Stimulated activated CD8-positive, alpha-beta memory T cell treated with anti-CD3 and anti-CD28 coated beads, Interleukin-7, amount 100 ng/mL, for 4 hours (primary cell): ENCODE measurements at regions not wholly inside any gene's neighbourhood (a gene's known extent, or its start where the extent isn't known, plus 50 kb on each side); places are given as distances from the start of the nearest gene placed in this dataset.

Source experiments
- DNase-seq, 2 donors: peaks; one replicate each; pipeline ENCODE4 v3.0.0-alpha.2; 2020; ENCODE audit warnings: low read depth in 2 of 2

DNA sequence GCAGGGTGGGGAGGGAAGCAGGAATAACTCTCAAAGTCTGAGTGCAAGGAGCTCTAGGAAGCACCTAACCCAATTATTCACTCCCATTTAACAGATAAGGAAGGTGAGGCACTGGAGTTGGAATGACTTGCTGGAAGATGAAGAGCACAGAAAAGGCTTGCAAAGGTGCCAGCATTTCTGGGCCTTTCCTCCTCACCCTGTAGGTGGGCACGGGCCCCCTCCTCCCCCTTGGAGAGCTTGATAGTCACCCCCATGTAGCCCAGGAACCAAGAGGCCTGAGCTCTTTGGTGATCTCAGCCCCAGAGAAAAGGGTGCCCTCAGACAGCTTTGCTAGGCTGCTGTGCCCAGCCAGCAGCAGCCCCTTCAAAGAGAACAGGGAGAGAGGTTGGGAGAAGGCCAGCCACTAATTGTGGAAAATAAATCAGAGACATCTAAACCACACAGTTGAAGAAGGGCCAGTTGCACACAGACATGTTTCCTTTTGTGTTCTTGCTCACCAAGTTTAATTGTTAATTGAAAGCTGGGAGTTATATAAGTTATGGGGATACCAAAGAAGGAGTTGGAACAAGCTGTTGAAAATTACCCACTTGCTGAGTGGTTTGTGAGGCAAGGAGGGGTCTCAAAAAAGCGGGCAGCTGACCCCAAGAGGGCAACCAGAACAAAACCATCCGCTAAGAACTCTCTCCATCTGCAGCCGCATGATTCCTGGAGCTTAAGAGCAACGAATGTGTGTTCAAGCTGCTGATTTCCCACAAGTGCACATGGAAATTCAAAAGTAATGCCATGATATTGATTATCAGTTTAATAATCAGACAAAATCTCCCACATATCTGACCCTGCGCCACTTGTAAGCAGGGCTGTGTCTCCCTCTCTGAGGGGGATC, 77.0 kb downstream of the MRPL14 start:
- no peak for DNase-seq

DNA sequence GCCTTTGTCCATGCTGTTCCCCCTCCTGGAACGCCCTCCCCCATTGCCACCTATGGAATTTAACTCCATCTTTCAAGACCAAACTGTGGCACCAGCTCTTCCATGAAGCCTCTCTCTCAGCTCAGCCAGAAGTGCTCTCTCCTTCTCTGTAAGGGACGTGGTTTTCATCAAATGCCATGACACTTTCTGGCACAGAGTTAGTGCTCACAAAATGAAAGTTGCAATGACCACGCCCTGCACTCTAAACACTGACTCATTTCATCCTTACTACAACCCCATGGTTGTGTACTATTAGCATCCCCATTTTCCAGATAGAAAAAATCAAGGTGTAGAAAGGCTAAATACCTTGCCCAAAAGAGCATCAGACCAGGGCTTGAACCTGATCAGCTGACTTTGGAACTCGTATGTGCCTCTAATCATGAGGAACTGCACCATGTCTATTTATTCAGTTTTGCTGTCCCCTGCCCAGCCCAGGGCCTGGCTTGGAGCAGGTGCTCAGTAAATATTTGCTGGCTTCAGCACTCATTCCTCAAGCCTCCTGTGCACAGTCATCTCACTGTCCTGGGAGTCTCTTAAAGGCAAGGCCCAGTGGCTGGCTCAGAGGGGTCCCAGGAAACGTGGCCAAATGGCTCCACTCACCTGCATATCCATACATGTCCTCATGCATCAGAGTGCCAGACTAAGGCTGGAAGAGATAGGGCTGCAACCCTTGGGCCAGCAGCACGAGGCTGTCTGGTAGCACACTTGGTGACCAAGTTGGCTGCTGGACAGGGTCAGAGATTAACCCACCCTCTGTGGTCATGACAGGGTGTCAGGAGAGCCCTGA, 77.9 kb downstream of the MRPL14 start:
- no peak for DNase-seq

DNA sequence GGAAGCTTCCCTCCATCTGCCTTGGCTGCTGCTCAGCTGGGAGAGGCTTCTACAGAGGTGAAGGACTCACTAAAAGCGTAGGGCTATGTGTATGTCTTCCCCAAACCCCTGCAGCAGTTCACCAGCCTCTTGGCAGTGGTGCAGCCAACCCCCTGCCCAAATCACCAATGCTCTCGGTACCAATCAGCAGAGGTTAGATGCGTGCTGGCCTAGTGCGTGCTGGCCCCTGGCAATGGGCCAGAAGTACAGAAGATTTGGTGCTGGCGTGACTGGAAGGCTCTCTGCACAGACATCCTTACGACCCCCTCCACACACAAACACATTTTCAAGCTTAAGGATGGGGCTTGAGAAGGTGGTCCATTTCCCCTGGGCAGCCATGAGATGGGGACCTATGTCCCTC, 79.0 kb downstream of the MRPL14 start:
- DNase-seq: no peak

DNA sequence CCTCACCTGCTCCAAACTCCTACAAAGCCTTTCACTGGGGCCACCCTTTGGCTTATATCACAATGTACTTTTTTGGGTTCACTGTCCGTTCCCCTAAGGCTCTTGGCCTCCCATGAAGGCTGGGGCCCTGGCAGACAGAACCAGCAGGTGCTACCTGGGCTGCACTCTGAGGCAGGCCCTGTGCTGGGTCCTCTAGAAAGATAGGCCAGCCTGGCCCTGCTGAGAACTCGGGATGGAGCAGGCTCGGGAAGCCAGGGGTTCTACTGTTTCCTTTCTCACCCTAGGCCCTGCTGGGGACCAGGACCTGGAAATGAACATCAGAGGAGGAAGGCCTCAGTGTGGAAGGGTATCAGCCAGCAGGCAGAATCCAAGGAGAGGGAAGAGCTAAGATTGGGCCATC, 79.5 kb downstream of the MRPL14 start:
- no peak for DNase-seq

DNA sequence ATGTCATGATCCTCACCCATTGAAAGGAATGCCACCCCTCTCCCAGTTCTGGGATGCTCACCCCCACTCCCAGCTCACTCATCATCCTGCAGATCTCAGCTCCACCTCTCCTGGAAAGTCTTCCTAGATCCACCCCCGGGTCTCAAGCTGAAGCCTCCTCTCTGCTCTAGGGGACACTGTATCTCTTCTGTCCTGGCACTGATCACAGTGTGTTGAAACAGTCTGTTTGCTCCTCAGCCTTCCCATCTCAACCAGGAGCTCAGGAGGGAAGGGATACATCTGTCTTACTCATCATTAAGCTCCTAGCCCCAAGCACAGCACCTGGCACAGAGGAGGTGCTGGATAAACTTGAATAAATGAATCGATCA, 80.1 kb downstream of the MRPL14 start:
- no peak for DNase-seq

DNA sequence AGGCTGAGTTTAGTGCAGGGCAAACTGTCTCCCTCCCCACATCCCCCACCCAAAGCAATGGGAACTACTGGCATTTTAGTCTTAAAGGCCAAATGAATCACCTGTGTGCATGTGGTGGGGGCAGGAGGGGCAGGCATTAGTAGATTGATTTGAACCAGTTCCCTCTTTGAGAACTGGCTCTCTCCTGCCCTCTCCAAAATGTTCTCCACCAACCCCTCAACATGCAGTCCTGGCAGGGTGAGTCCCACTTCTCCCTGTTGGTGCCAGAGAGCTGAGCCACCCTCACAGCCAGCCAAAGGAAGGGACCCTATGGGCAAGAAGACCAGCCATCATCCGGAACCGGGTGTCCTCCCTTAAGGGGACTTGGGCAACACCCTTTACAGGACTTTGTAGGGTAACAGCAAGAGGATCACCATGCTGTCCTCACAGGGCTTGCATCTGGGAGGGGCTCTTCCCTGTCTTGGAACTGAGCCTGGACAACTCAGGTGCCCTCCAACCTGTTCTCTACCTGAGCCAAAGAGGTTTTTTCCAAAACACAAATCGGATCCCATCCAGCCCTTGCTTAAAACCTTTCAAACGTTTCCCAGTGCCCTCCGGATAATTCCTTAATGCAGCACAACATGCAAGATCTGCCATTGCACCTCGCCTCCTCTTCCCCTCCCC, 80.6 kb downstream of the MRPL14 start:
- DNase-seq: no peak

DNA sequence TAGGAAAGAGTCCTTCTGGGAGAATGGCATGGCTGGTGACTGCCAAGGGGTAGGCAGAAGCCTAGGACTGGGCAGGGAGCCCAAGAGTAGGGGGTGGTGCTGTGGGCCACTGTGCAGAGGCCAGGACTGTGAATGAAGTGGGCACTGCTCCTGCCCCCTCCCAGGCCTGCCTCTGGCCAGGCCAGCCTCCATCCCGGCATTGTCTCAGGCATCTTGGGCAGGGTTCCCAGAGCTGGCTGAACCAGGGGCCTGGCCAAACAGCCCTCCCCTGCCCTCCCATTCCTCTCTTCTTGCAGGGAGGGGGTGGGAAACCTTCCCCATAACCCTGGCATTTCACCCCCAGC, 81.6 kb downstream of the MRPL14 start:
- DNase-seq: no peak

DNA sequence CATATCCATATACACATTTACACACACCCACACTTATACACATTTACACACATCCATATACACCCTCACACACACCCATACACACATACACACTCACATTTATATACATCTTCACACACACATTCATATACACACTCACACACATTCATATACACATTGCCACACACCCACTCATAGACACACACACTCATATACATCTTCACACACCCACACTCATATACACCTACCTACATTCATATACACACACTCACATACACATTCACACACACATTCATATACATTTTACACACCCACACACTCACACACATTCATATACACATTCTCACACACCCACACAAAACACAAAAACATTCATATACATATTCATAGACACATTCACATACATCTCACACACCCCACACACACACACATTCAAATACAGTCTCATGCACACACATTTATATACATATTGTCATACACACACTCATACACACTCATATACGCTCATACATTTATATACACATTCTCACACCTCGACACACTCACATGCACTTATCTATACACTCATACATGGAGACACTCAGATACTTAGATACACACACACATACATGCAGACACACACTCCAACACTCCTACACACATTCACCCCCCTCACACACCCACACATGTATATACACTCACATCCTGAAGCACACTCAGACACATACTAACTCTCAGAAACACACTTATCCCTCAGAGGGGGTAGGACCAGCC, 82.1 kb downstream of the MRPL14 start:
- DNase-seq: no peak

DNA sequence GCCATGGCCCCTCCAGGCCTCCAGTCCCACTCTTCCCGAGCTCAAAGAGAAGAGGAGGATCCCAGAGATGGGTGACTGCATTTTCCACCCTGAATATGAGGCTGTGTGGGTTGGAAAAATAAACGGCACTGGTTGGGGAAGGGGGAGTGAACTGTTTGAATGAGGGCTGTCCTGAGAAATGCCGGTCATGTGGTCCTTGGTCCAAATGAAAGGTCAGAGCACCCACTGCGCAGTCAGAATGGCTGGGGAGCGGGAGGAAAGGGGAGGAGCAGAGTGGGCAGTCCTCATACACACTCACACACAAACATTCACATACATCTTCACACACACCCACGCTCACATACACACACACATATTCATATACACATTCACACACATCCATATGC, 83.1 kb downstream of the MRPL14 start:
- no peak for DNase-seq

DNA sequence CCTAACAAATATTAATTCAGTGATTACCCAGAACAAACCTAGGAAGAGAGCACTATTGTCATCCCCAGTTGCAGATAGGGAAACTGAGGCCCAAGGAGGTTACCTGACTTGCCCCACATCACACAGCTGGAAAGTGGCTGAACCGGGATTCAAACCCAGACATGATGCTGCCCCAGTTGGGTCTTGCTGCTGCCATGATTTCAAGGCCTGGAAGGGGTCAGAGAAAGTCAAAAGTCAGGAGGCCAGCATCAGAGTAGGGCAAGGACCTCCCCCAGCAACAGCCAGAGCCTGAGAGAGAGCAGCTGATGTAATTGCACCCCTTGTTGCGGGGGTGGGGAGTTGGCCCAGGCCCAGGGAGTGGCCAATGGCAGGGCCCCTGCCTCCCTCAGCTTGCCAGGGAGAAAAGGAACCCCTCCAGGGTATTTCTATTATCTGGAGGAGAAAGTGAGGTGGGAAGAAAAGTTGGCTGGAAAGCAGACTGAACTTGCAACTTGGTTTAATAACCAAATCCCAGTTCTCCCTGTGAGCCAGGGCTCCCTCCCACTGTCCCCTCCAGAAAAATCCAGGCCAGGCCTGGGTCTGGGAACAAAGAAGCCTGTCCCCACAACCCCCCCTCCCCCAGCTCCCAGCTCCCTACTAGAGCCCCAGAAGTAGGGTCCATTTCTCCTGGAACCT, 83.6 kb downstream of the MRPL14 start:
- DNase-seq: no peak

DNA sequence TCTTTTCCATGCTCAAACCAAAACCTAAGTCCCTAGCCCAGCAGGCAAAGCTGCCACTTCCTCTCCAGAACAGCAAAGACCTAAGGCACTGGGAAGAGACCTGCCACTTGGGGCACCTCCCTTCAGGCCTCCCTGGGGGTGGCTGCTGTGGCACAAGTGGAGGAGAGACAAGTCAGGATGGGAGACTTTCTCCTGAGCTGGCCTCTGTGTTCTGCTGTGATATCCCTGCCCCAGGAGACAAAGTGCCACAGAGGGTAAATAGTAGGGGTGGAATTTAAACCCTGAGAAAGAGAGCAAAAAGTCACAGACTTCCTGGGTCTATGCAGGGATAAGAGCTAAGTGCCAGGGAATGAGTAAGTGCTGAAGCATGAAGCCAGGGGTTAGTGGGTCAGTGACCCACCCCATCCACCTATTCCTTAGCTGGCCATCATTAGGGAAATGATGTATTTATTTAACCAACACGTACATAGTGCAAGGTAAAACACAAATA, 84.2 kb downstream of the MRPL14 start:
- DNase-seq: no peak

DNA sequence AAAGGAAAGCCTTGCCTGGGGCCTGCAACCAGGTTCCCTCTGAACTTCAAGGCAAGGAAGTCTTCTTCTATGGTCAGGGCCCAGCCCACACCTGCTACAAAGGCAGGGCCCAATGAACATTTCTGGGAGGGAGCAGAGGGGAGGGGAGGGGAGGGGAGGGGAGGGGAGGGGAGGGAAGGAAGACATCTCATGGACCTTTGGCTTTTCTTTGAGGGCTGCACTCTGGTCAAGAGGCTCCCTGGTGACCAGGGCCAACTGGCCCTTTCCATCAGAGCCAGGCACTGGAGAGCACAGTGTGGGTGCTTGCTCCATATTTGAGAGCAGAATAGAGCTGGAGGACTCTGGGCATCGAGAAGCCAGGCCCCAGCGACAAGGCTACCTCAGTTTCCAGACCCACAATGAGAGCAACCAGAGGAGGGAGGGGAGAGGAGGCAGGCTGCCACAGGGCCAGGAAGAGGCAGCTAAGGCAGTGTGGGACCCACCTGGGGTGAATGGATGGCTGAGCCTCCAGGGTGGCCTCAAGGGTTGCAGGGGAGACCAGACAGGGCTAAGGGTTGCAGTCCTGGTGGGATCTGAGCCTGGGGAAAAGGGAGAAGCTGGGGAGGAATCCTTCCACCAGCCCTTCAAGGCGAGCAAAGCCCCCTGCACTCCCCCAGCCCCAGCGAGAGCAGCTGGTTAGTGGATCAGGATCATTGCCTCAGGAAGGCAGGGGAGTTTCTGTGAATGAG, 84.8 kb downstream of the MRPL14 start:
- DNase-seq: no peak

DNA sequence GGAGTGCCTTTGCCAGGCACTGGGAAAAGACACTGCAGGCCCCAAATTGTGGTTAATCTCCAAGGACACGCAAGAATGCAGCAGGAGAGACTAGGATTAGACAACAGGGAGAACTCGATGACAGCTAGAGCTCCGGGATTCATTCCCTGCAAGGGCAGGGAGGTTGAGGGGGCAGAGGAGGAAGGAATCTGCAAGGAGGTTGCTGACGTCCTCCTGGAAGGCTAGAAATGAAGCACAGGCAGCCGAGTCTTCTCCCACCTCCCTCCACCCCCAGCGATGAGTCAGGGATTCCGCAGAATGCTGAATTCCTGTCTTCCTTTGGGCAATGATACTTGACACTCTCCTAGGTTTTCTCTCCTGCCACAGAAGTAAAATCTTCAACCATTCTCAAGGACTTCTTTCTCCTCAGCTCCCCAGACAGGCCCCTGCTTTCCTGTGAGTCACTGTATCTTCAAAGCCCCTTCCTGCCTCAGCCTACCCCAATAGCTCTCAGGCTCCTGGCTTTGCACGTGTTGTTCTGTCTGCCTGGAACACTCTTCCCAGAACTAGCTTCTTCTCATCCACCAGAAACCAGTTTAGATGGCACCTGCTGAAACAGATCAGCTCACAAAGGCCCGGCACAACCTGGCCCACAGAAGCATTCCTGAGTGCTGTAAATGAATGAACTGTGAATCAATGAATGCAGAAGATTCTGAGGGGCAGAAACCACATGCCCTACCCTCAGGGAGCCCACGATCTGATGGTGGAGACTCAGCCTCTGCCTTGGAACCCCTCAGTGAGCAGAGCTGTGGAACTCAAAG, 85.6 kb downstream of the MRPL14 start:
- no peak for DNase-seq

DNA sequence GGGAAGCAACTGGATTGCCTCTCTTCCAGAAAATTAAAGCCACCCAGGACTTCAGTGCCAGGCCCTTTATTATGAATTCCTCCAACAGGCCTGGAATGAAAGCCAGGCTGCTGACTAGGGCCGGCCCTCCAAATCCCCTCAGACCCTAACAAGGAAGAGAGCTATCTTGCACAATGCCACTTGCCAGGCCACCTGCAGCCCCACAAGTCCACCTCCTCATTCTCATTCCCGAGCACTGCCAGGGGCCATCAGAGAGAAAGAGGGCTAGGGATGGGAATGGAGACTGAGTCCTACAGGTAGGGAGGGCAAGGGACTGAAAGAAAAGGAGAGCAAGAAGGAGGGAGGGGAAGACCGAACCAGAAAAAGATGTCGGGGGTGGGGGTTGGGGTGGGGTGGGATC, 86.5 kb downstream of the MRPL14 start:
- no peak for DNase-seq

DNA sequence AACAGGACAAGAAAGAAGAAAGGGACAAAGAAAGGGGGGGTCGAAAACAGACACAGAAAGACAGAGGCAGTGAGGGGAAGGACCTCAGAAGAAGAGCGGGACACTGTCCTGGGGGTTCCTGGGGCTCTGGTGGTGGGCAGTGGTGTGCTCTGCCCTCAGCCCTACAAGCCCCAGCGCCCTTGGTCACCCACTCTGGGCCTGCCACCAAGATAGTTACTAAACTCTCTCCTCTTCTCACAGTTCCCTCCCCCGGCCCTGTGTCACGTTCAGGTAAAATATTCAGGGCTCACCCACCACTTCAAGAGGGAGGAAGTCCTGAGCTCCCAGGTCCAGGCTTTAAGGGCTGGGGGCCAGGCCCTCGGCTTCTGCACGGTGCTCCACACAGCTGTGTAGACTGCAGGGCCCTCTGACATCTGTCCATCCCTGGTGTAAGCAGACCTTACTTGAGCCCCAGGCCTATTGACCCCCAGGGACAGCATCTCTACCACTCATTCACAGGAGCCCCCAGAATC, 87.4 kb downstream of the MRPL14 start:
- no peak for DNase-seq

DNA sequence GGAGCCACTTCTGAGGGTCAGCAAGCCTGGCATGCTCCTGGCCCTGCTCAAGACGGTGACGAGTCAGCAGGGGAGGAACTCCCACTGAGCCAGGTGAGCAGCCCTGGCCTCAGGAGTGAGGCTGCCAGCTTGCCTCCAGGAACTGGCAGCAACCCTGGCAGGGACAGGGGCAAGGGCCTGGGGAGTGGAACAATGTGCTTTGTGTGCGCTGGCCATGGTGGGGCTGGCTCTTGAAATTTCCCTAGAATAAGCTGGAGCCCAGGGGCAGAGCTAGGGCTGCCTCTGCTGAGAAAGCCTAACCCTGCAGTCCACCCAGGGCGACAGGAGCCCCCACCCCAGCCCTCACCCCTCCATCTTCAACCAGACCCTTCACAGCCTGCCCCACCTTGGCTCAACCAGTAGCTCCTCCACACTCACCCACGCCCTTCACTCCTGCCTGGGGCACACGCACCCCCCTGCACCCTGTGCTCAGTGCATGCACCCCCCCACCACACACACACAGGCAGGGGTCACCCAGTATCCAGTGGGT, 88.0 kb downstream of the MRPL14 start:
- DNase-seq: no peak

DNA sequence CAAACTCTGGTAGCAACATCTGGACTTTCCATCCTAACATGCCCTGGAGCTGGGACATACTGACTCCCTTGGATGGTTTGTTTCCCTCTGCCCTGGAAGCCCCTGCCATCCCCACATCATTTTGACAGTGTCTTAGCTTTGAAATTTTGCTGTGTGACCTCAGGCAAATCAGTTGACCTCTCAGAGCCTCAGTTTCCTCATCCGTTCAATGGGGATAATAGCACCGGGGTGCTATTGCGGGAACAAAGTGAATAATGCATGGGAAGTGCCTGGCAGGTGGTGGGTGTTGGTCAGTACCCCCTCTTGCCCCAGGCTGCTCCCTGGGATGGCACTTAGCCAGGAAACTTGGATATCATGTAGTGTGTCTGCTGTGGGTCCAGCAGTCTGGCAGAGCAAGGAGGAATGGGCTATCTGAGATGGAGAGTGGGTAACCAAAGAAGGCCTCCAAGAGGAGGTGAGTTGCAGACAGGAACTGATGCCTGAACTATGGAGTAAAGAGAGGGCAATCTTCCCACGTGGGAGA, 88.6 kb downstream of the MRPL14 start:
- DNase-seq: no peak

DNA sequence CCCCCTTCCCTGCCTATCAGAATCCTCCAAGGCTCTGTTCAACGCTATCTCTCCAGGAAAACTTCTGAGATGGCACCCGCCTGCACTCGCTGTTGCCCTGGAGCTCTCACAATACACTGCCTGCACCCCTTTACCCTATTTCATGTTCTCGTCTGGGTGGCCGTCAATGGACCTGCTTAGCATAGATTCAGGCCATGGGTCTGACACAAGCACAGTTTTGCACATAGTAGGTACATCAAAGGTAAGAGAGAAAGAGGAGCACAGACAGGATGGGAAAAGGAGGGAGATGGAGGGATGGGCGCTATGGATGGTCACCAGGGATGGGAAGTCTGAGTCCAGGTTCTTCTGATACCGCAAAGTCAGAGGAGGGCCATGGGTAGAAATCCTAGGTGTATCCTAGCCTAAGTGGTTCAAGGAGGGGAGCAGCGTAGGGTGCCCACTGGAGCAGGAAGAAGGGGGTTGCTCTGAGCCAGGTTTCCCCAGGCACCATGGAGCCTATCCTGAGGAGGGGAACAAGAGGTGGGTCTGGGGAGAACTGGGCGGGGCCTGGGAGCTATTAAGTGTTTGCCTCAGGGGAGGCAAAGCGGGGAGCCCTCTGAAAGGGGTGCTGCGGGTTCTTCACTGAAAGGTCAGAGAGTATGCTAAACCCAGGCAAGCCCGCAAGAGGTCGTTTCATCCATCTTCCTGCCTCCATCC, 89.3 kb downstream of the MRPL14 start:
- DNase-seq: no peak
